ENCODE measurements at regions not wholly inside any gene's neighbourhood (a gene's known extent, or its start where the extent isn't known, plus 50 kb on each side); places are given as distances from the start of the nearest gene placed in this dataset.
A peak's percentile ranks its signal among the peaks of the same experiment; 100 is the strongest.

- no peak for DNase-seq
- H3K27me3 Mint-ChIP-seq, result no peaks in the 10 kb centered on the region
- no peak overlapping the region for H3K27ac Mint-ChIP-seq
- H3K4me1 Mint-ChIP-seq, result peaks cover 8% of the 10 kb centered on the region
- H3K9me3 Mint-ChIP-seq, result no peaks in the 10 kb centered on the region
- H3K4me3 Mint-ChIP-seq, result no peak overlapping the region
- ATAC-seq, result no peak
These were observed 423.3 kb upstream of the RGS6 start for GRCh38 chr14:71508901-71509300.

GRCh38 chr14:71511152-71511551, 421.1 kb upstream of the RGS6 start:
- Mint-ChIP-seq H3K9me3 (no peaks in the 10 kb centered on the region), H3K4me1 (peaks cover 8% of the 10 kb centered on the region), H3K4me3 (no peak overlapping the region), H3K27me3 (no peaks in the 10 kb centered on the region), H3K27ac (no peak overlapping the region)
- DNase-seq (no peak), ATAC-seq (no peak)

- peak overlapping the region in 1 of 2 donors; percentile 27 for H3K27ac Mint-ChIP-seq
- H3K4me1 Mint-ChIP-seq, result no peaks in the 10 kb centered on the region
- no peaks in the 10 kb centered on the region for H3K27me3 Mint-ChIP-seq
- peaks cover 0 to 5% of the 10 kb centered on the region in 2 donors for H3K9me3 Mint-ChIP-seq
- ATAC-seq (no peak), DNase-seq (no peak)
- no peak overlapping the region for H3K4me3 Mint-ChIP-seq
These were observed 417.0 kb upstream of the RGS6 start for GRCh38 chr14:71514941-71515919.

- DNase-seq (no peak), ATAC-seq (no peak)
- Mint-ChIP-seq H3K27me3 (no peaks in the 10 kb centered on the region), H3K27ac (no peak overlapping the region), H3K9me3 (peaks cover 0 to 5% of the 10 kb centered on the region in 2 donors), H3K4me1 (peaks cover 7% of the 10 kb centered on the region), H3K4me3 (no peak overlapping the region)
These were observed 410.7 kb upstream of the RGS6 start for GRCh38 chr14:71521238-71522135.

- Mint-ChIP-seq H3K27me3 (no peaks in the 10 kb centered on the region), H3K27ac (no peak overlapping the region), H3K9me3 (peaks cover 0 to under 1% of the 10 kb centered on the region in 2 donors), H3K4me1 (peaks cover 7% of the 10 kb centered on the region), H3K4me3 (peak overlapping the region in 1 of 2 donors; percentile 41)
- peak; percentile 94 for ATAC-seq
- no peak for DNase-seq
These were observed 408.5 kb upstream of the RGS6 start for GRCh38 chr14:71523630-71524319.

- H3K27ac Mint-ChIP-seq, result no peak overlapping the region
- H3K4me3 Mint-ChIP-seq, result no peak overlapping the region
- H3K4me1 Mint-ChIP-seq, result peaks cover 7% of the 10 kb centered on the region
- DNase-seq, result no peak
- H3K9me3 Mint-ChIP-seq, result no peaks in the 10 kb centered on the region
- no peaks in the 10 kb centered on the region for H3K27me3 Mint-ChIP-seq
- no peak for ATAC-seq
These were observed 407.8 kb upstream of the RGS6 start for GRCh38 chr14:71524320-71524982.

GRCh38 chr14:71525663-71526221, 406.5 kb upstream of the RGS6 start:
- peak overlapping the region in 1 of 2 donors; percentile 8 for H3K27ac Mint-ChIP-seq
- DNase-seq (no peak), ATAC-seq (no peak)
- H3K9me3 Mint-ChIP-seq, result no peaks in the 10 kb centered on the region
- no peaks in the 10 kb centered on the region for H3K27me3 Mint-ChIP-seq
- H3K4me1 Mint-ChIP-seq, result peaks cover 7% of the 10 kb centered on the region
- H3K4me3 Mint-ChIP-seq, result no peak overlapping the region

- no peaks in the 10 kb centered on the region for H3K27me3 Mint-ChIP-seq
- no peak overlapping the region for H3K27ac Mint-ChIP-seq
- H3K4me1 Mint-ChIP-seq, result peaks cover 7% of the 10 kb centered on the region
- DNase-seq, result no peak
- no peaks in the 10 kb centered on the region for H3K9me3 Mint-ChIP-seq
- H3K4me3 Mint-ChIP-seq, result no peak overlapping the region
- no peak for ATAC-seq
These were observed 405.8 kb upstream of the RGS6 start for GRCh38 chr14:71526388-71526787.

- DNase-seq (no peak), ATAC-seq (no peak)
- Mint-ChIP-seq H3K9me3 (no peaks in the 10 kb centered on the region), H3K27ac (no peak overlapping the region), H3K27me3 (no peaks in the 10 kb centered on the region), H3K4me3 (no peak overlapping the region), H3K4me1 (peaks cover 7% of the 10 kb centered on the region)
These were observed 404.4 kb upstream of the RGS6 start for GRCh38 chr14:71527838-71528237.

- Mint-ChIP-seq H3K27me3 (no peaks in the 10 kb centered on the region), H3K9me3 (no peaks in the 10 kb centered on the region), H3K27ac (no peak overlapping the region), H3K4me3 (no peak overlapping the region), H3K4me1 (no peaks in the 10 kb centered on the region)
- DNase-seq, result no peak
- no peak for ATAC-seq
These were observed 402.4 kb upstream of the RGS6 start for GRCh38 chr14:71529848-71530247.

GRCh38 chr14:71532344-71532743, 399.9 kb upstream of the RGS6 start:
- H3K4me1 Mint-ChIP-seq, result peaks cover 5% of the 10 kb centered on the region
- DNase-seq, result no peak
- H3K27ac Mint-ChIP-seq, result no peak overlapping the region
- H3K9me3 Mint-ChIP-seq, result no peaks in the 10 kb centered on the region
- H3K4me3 Mint-ChIP-seq, result no peak overlapping the region
- no peaks in the 10 kb centered on the region for H3K27me3 Mint-ChIP-seq
- no peak for ATAC-seq

GRCh38 chr14:71532790-71533189, 399.4 kb upstream of the RGS6 start:
- H3K4me1 Mint-ChIP-seq, result peaks cover 10% of the 10 kb centered on the region
- no peak overlapping the region for H3K4me3 Mint-ChIP-seq
- no peaks in the 10 kb centered on the region for H3K9me3 Mint-ChIP-seq
- H3K27ac Mint-ChIP-seq, result no peak overlapping the region
- ATAC-seq (no peak), DNase-seq (no peak)
- H3K27me3 Mint-ChIP-seq, result no peaks in the 10 kb centered on the region

- no peak for ATAC-seq
- no peak for DNase-seq
- H3K4me3 Mint-ChIP-seq, result no peak overlapping the region
- no peaks in the 10 kb centered on the region for H3K27me3 Mint-ChIP-seq
- no peak overlapping the region for H3K27ac Mint-ChIP-seq
- no peaks in the 10 kb centered on the region for H3K9me3 Mint-ChIP-seq
- peaks cover 16% of the 10 kb centered on the region for H3K4me1 Mint-ChIP-seq
These were observed 398.8 kb upstream of the RGS6 start for GRCh38 chr14:71533390-71533789.

GRCh38 chr14:71533800-71534199, 398.4 kb upstream of the RGS6 start:
- no peak overlapping the region for H3K4me3 Mint-ChIP-seq
- peaks cover 20% of the 10 kb centered on the region for H3K4me1 Mint-ChIP-seq
- DNase-seq (no peak), ATAC-seq (no peak)
- H3K27ac Mint-ChIP-seq, result no peak overlapping the region
- no peaks in the 10 kb centered on the region for H3K27me3 Mint-ChIP-seq
- H3K9me3 Mint-ChIP-seq, result no peaks in the 10 kb centered on the region

GRCh38 chr14:71534506-71534905, 397.7 kb upstream of the RGS6 start:
- DNase-seq (no peak), ATAC-seq (no peak)
- H3K9me3 Mint-ChIP-seq, result no peaks in the 10 kb centered on the region
- no peaks in the 10 kb centered on the region for H3K27me3 Mint-ChIP-seq
- no peak overlapping the region for H3K27ac Mint-ChIP-seq
- H3K4me3 Mint-ChIP-seq, result no peak overlapping the region
- H3K4me1 Mint-ChIP-seq, result peaks cover 25% of the 10 kb centered on the region
